ENCODE measurements at regions not wholly inside any gene's neighbourhood (a gene's known extent, or its start where the extent isn't known, plus 50 kb on each side); places are given as distances from the start of the nearest gene placed in this dataset.

- TF ChIP-seq POLR2A (IDR thresholded peaks at IDR 0.05; ENCODE audit: low read length) (no peak), GATA1 (IDR thresholded peaks at IDR 0.05; ENCODE audit: low read depth, low read length) (no peak)
Measured at GRCh38 chrY:7344661-7345060, 433.1 kb upstream of the AMELY start.
